ENCODE measurements at regions not wholly inside any gene's neighbourhood (a gene's known extent, or its start where the extent isn't known, plus 50 kb on each side); places are given as distances from the start of the nearest gene placed in this dataset.
A peak's percentile ranks its signal among the peaks of the same experiment; 100 is the strongest.

GRCh38 chr17:71709946-71710345, 410.9 kb upstream of the SOX9 start:
- H3K27me3 ChIP-seq = no peaks in the 10 kb centered on the region
- H3K4me2 ChIP-seq = no peak overlapping the region
- H3K27ac ChIP-seq = no peak overlapping the region
- H3K79me2 ChIP-seq = no peaks in the 10 kb centered on the region
- no peaks in the 10 kb centered on the region for H3K9me3 ChIP-seq (ENCODE audit: low read depth)
- no peak overlapping the region for H2AFZ ChIP-seq
- 53% methylated on average over 4 of the region's 4 CpGs for WGBS (ENCODE audit: low lambda C conversion rate, missing lambda C conversion rate)
- peak; percentile 2 for DNase-seq (ENCODE audit: low spot score)
- no peaks in the 10 kb centered on the region for H3K9me2 ChIP-seq (replicated peaks; ENCODE audit: insufficient read depth)
- no peaks in the 10 kb centered on the region for H3K36me3 ChIP-seq (replicated peaks; ENCODE audit: insufficient read depth, low read depth)
- H4K20me1 ChIP-seq (ENCODE audit: insufficient read depth, poor library complexity, severe bottlenecking) = no peaks in the 10 kb centered on the region
- peak; percentile 95 for TF ChIP-seq EZH2phosphoT487 (IDR thresholded peaks at IDR 0.05; ENCODE audit: low read depth, severe bottlenecking, unreplicated experiment)
- TF ChIP-seq, protein P1, sequence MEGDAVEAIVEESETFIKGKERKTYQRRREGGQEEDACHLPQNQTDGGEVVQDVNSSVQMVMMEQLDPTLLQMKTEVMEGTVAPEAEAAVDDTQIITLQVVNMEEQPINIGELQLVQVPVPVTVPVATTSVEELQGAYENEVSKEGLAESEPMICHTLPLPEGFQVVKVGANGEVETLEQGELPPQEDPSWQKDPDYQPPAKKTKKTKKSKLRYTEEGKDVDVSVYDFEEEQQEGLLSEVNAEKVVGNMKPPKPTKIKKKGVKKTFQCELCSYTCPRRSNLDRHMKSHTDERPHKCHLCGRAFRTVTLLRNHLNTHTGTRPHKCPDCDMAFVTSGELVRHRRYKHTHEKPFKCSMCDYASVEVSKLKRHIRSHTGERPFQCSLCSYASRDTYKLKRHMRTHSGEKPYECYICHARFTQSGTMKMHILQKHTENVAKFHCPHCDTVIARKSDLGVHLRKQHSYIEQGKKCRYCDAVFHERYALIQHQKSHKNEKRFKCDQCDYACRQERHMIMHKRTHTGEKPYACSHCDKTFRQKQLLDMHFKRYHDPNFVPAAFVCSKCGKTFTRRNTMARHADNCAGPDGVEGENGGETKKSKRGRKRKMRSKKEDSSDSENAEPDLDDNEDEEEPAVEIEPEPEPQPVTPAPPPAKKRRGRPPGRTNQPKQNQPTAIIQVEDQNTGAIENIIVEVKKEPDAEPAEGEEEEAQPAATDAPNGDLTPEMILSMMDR (IDR thresholded peaks at IDR 0.05; ENCODE audit: poor library complexity) = no peak
- TF ChIP-seq EZH2 (IDR thresholded peaks at IDR 0.05; ENCODE audit: borderline replicate concordance) = no peak
- no peaks in the 10 kb centered on the region for H3K4me1 ChIP-seq (ENCODE audit: insufficient read depth)
- no peak overlapping the region for H3K4me3 ChIP-seq

GRCh38 chr17:71710816-71711215, 410.0 kb upstream of the SOX9 start:
- 90% methylated on average over 1 of the region's 1 CpG for whole genome bisulfite sequencing (ENCODE audit: low lambda C conversion rate, missing lambda C conversion rate)
- no peak for TF ChIP-seq EZH2 (IDR thresholded peaks at IDR 0.05; ENCODE audit: borderline replicate concordance)
- no peak for TF ChIP-seq EZH2phosphoT487 (IDR thresholded peaks at IDR 0.05; ENCODE audit: low read depth, severe bottlenecking, unreplicated experiment)
- TF ChIP-seq, protein P1 (IDR thresholded peaks at IDR 0.05; ENCODE audit: poor library complexity) = no peak
- Histone ChIP-seq H3K4me2 (no peak overlapping the region), H3K4me3 (no peak overlapping the region), H3K9me3 (ENCODE audit: low read depth) (no peaks in the 10 kb centered on the region), H3K9me2 (replicated peaks; ENCODE audit: insufficient read depth) (no peaks in the 10 kb centered on the region), H3K27me3 (no peaks in the 10 kb centered on the region), H4K20me1 (ENCODE audit: insufficient read depth, poor library complexity, severe bottlenecking) (no peaks in the 10 kb centered on the region), H2AFZ (no peak overlapping the region), H3K79me2 (no peaks in the 10 kb centered on the region), H3K27ac (no peak overlapping the region), H3K36me3 (replicated peaks; ENCODE audit: insufficient read depth, low read depth) (no peaks in the 10 kb centered on the region), H3K4me1 (ENCODE audit: insufficient read depth) (no peaks in the 10 kb centered on the region)
- DNase-seq (ENCODE audit: low spot score) = no peak

GRCh38 chr17:71713846-71714245, 407.0 kb upstream of the SOX9 start:
- DNase-seq (ENCODE audit: low spot score) = no peak
- H3K9me2 ChIP-seq (replicated peaks; ENCODE audit: insufficient read depth) = no peaks in the 10 kb centered on the region
- H2AFZ ChIP-seq = no peak overlapping the region
- 83% methylated on average over 3 of the region's 3 CpGs for WGBS (ENCODE audit: low lambda C conversion rate, missing lambda C conversion rate)
- H3K27ac ChIP-seq = no peak overlapping the region
- no peak overlapping the region for H3K4me2 ChIP-seq
- no peaks in the 10 kb centered on the region for H3K4me1 ChIP-seq (ENCODE audit: insufficient read depth)
- no peaks in the 10 kb centered on the region for H3K36me3 ChIP-seq (replicated peaks; ENCODE audit: insufficient read depth, low read depth)
- H4K20me1 ChIP-seq (ENCODE audit: insufficient read depth, poor library complexity, severe bottlenecking) = no peaks in the 10 kb centered on the region
- H3K4me3 ChIP-seq = no peak overlapping the region
- H3K9me3 ChIP-seq (ENCODE audit: low read depth) = no peaks in the 10 kb centered on the region
- TF ChIP-seq EZH2phosphoT487 (IDR thresholded peaks at IDR 0.05; ENCODE audit: low read depth, severe bottlenecking, unreplicated experiment) (no peak), EZH2 (IDR thresholded peaks at IDR 0.05; ENCODE audit: borderline replicate concordance) (no peak)
- TF ChIP-seq, protein P1 (IDR thresholded peaks at IDR 0.05; ENCODE audit: poor library complexity) = no peak
- no peaks in the 10 kb centered on the region for H3K79me2 ChIP-seq
- no peaks in the 10 kb centered on the region for H3K27me3 ChIP-seq

DNA sequence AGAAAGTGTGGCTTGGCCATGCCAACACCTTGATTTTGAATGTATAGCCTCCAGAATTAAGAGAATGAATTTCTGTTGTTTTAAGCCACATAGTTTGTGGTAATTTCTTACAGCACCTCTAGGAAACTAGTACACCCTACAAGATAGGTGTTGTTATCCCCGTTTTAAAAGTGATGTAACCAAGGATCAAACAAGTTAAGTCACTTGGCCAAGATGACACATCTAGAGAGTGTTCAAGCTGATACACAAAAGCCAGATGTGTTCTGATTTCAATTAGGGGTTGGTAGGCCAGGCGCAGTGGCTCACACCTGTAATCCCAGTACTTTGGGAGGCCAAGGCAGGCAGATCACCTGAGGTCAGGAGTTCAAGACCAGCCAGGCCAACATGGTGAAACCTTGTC, 396.5 kb upstream of the SOX9 start:
- Histone ChIP-seq H3K36me3 (replicated peaks; ENCODE audit: insufficient read depth, low read depth) (no peaks in the 10 kb centered on the region), H2AFZ (no peak overlapping the region), H3K4me3 (no peak overlapping the region), H3K9me2 (replicated peaks; ENCODE audit: insufficient read depth) (no peaks in the 10 kb centered on the region), H3K27me3 (no peaks in the 10 kb centered on the region), H3K9me3 (ENCODE audit: low read depth) (no peaks in the 10 kb centered on the region), H4K20me1 (ENCODE audit: insufficient read depth, poor library complexity, severe bottlenecking) (no peaks in the 10 kb centered on the region), H3K4me1 (ENCODE audit: insufficient read depth) (no peaks in the 10 kb centered on the region), H3K4me2 (no peak overlapping the region), H3K79me2 (no peaks in the 10 kb centered on the region), H3K27ac (no peak overlapping the region)
- 91% methylated on average over 2 of the region's 2 CpGs for WGBS (ENCODE audit: low lambda C conversion rate, missing lambda C conversion rate)
- no peak for DNase-seq (ENCODE audit: low spot score)
- no peak for TF ChIP-seq EZH2 (IDR thresholded peaks at IDR 0.05; ENCODE audit: borderline replicate concordance)
- TF ChIP-seq, protein P1 (IDR thresholded peaks at IDR 0.05; ENCODE audit: poor library complexity) = no peak
- no peak for TF ChIP-seq EZH2phosphoT487 (IDR thresholded peaks at IDR 0.05; ENCODE audit: low read depth, severe bottlenecking, unreplicated experiment)

Measured in hepatocyte (in vitro differentiated cells).